Endothelial cell of umbilical vein (primary cell): ENCODE measurements at regions not wholly inside any gene's neighbourhood (a gene's known extent, or its start where the extent isn't known, plus 50 kb on each side); places are given as distances from the start of the nearest gene placed in this dataset.

Source experiments
- BruUV-seq: library from RNA; stranded (reverse); fragments of 400-500 nt; replicated peaks from 2 replicates; lab custom pipeline; 2021; lab: Mats Ljungman, UMichigan
- CTCF ChIA-PET: fragments of 300-600, 350-600 bp; sonication (Branson Sonifier 250); formaldehyde crosslinking; loops from one replicate; lab custom pipeline; 2021; ENCODE audit warnings: antibody characterized with exemption, inconsistent platforms; lab: Charles Lee
- POLR2A ChIA-PET: fragments of 300-600, 350-600 bp; sonication (Branson Sonifier 250); formaldehyde crosslinking; loops from one replicate; lab custom pipeline; 2021; ENCODE audit warnings: antibody characterized with exemption, inconsistent platforms; lab: Charles Lee
- DNase-seq: peaks from one replicate; pipeline ENCODE4 v3.0.0-alpha.2; 2011; ENCODE audit warnings: low read depth, low spot score
- FAIRE-seq: peaks from 2 replicates; lab custom pipeline; 2011; peaks lifted over from hg19 to GRCh38; lab: Jason Lieb, UNC
- H2AFZ ChIP-seq: 2 replicates; pipeline ENCODE4 v1.6.0; 2012; ENCODE audit warnings: low read depth, low read length, control low read depth, inconsistent platforms
- H3K27ac ChIP-seq: 2 replicates; pipeline ENCODE4 v1.5.1; 2011; ENCODE audit warnings: low read depth, mild to moderate bottlenecking, control low read depth, low read length, moderate library complexity; ENCODE audit not compliant: insufficient read depth
- H3K27me3 ChIP-seq, 2 experiments: 2 replicates each; pipeline versions ENCODE4 v1.6.0 to v1.6.1; 2011; ENCODE audit warnings: low read length in 2 of 2, mixed read lengths in 1 of 2; ENCODE audit not compliant: control insufficient read depth in 2 of 2, insufficient read depth in 2 of 2
- H3K36me3 ChIP-seq, 2 experiments: 2 replicates in 1 of 2; 3 replicates in 1 of 2; pipeline ENCODE4 v1.5.1; 2011; ENCODE audit warnings: low read length in 2 of 2, mild to moderate bottlenecking in 1 of 2, moderate library complexity in 1 of 2; ENCODE audit not compliant: control insufficient read depth in 2 of 2, insufficient read depth in 2 of 2; ENCODE audit errors: extremely low read depth in 1 of 2
- H3K4me1 ChIP-seq: 3 replicates; pipeline ENCODE4 v1.5.1; 2011; ENCODE audit warnings: mild to moderate bottlenecking, low read length; ENCODE audit not compliant: control insufficient read depth, insufficient read depth; ENCODE audit errors: extremely low read depth
- H3K4me2 ChIP-seq: 2 replicates; pipeline ENCODE4 v1.6.1; 2011; ENCODE audit warnings: low read length, control low read depth, mixed read lengths; ENCODE audit not compliant: insufficient read depth
- H3K4me3 ChIP-seq, 3 experiments: fragments of 200-600 bp in 1 of 3; sonication (generic), shearing (Covaris generic) in 1 of 3; replicated peaks in 1 of 3; 2 replicates each; pipeline ENCODE4 v1.5.1; 2011 to 2016; ENCODE audit warnings: control low read depth in 3 of 3, low read length in 3 of 3, mild to moderate bottlenecking in 2 of 3, inconsistent platforms in 1 of 3, low read depth in 1 of 3, moderate library complexity in 1 of 3; ENCODE audit not compliant: insufficient read depth in 1 of 3
- H3K79me2 ChIP-seq: 2 replicates; pipeline ENCODE4 v1.6.0; 2012; ENCODE audit warnings: low read length, inconsistent platforms; ENCODE audit not compliant: control insufficient read depth, insufficient read depth
- H3K9ac ChIP-seq: replicated peaks from 2 replicates; pipeline ENCODE3; 2011; ENCODE audit warnings: low read length, control low read depth; ENCODE audit not compliant: insufficient read depth; ENCODE audit errors: extremely low read depth
- H3K9me1 ChIP-seq: replicated peaks from 3 replicates; pipeline ENCODE4 v1.6.0; 2011; ENCODE audit warnings: mild to moderate bottlenecking, low read length; ENCODE audit not compliant: control insufficient read depth, insufficient read depth; ENCODE audit errors: extremely low read depth
- H3K9me3 ChIP-seq: replicated peaks from 2 replicates; pipeline ENCODE4 v1.5.1; 2012; ENCODE audit warnings: low read length, inconsistent platforms; ENCODE audit not compliant: control insufficient read depth, insufficient read depth
- H4K20me1 ChIP-seq: replicated peaks from 2 replicates; pipeline ENCODE3; 2011; ENCODE audit warnings: mild to moderate bottlenecking, low read length; ENCODE audit not compliant: control insufficient read depth, insufficient read depth; ENCODE audit errors: extremely low read depth
- CTCF ChIP-seq, 2 donors: IDR thresholded peaks; 1 replicate in 1 of 2; 2 replicates in 1 of 2; pipeline ENCODE4 v1.5.1; 2011; ENCODE audit warnings: low read length in 2 of 2, mild to moderate bottlenecking in 2 of 2, moderate library complexity in 2 of 2, control low read depth in 1 of 2, inconsistent platforms in 1 of 2, low read depth in 1 of 2; ENCODE audit not compliant: insufficient read depth in 1 of 2; ENCODE audit errors: extremely low read depth in 1 of 2
- EZH2 ChIP-seq: IDR thresholded peaks from 2 replicates; pipeline ENCODE4 v1.6.1; 2012; ENCODE audit warnings: borderline replicate concordance, low read depth, mild to moderate bottlenecking, moderate library complexity, low read length, inconsistent platforms; ENCODE audit not compliant: severe bottlenecking
- FOS ChIP-seq: IDR thresholded peaks from 2 replicates; pipeline ENCODE4 v1.6.1; 2011; ENCODE audit warnings: mild to moderate bottlenecking, low read length, moderate library complexity, borderline replicate concordance; ENCODE audit not compliant: insufficient read depth
- GATA2 ChIP-seq: IDR thresholded peaks from 2 replicates; pipeline ENCODE4 v1.7.0; 2011; ENCODE audit warnings: low read depth, mild to moderate bottlenecking, moderate library complexity, mixed read lengths, low read length; ENCODE audit not compliant: insufficient read length, insufficient read depth
- JUN ChIP-seq: IDR thresholded peaks from 2 replicates; pipeline ENCODE4 v1.6.1; 2011; ENCODE audit warnings: borderline replicate concordance, low read depth; ENCODE audit not compliant: insufficient read length, insufficient read depth
- MAX ChIP-seq: IDR thresholded peaks from 2 replicates; pipeline ENCODE4 v1.6.1; 2011; ENCODE audit not compliant: insufficient read depth, insufficient read length
- MYC ChIP-seq: IDR thresholded peaks from one replicate; pipeline ENCODE4 v1.6.1; 2011; ENCODE audit warnings: mild to moderate bottlenecking, low read depth, low read length
- POLR2A ChIP-seq: IDR thresholded peaks from 2 replicates; pipeline ENCODE4 v1.6.1; 2012; ENCODE audit warnings: low read depth, mild to moderate bottlenecking, control low read depth, low read length
- POLR2AphosphoS5 ChIP-seq: IDR thresholded peaks from 2 replicates; pipeline ENCODE4 v1.6.1; 2012; ENCODE audit warnings: low read depth, mild to moderate bottlenecking, control low read depth, low read length, moderate library complexity; ENCODE audit not compliant: insufficient read depth
- dilution Hi-C: fragments of 300-500 bp; cut with MboI; formaldehyde crosslinking; loops from one replicate; pipeline ENCODE4 v1.15.0; 2019; ENCODE audit warnings: low sequenced_read_pairs; ENCODE audit not compliant: extremely low pct_ligation_motif_present
- intact Hi-C: fragments of 100-400 bp; cut with micrococcal nuclease; formaldehyde crosslinking; loops from one replicate; pipeline ENCODE4 v1.10.0; 2022

DNA sequence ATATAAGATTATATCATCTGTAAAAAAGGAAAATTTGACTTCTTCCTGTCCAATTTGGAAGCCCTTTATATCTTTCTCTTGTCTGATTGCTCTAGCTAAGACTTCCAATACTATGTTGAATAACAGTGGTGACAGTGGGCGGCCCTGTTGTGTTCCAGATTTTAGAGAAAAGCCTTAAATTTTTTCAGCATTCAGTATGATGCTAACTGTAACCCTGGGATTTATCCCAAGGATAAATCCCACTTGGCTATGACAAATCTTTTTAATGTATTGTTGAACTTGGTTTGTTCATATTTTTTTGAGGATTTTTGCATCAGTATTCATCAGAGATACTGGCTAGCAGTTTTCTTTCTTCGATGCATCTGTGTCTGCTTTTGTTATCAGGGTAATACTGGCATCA lies 217.2 kb upstream of the ARSJ start:
- Histone ChIP-seq H4K20me1 (no peaks in the 10 kb centered on the region), H3K9me1 (no peaks in the 10 kb centered on the region), H3K9me3 (no peaks in the 10 kb centered on the region), H3K79me2 (no peaks in the 10 kb centered on the region), H3K9ac (no peak overlapping the region), H3K4me2 (no peak overlapping the region), H3K4me1 (no peaks in the 10 kb centered on the region), H3K4me3 (no peak overlapping the region), H3K27ac (no peak overlapping the region), H3K27me3 (no peaks in the 10 kb centered on the region), H2AFZ (no peak overlapping the region), H3K36me3 (no peaks in the 10 kb centered on the region)
- no TSS peak for BruUV-seq
- POLR2A ChIA-PET: no interaction called here
- DNase-seq (no peak), FAIRE-seq (no peak)
- TF ChIP-seq MYC: no peak
- TF ChIP-seq JUN: no peak
- TF ChIP-seq MAX: no peak
- no peak for TF ChIP-seq GATA2
- no peak for TF ChIP-seq FOS
- TF ChIP-seq EZH2: no peak
- TF ChIP-seq CTCF (IDR thresholded peaks at IDR 0.05; ENCODE audit: extremely low read depth in 1 of 2, insufficient read depth in 1 of 2, low read depth in 1 of 2, low read length in 2 of 2): no peak
- no peak for TF ChIP-seq POLR2A
- TF ChIP-seq POLR2AphosphoS5: no peak
- CTCF ChIA-PET: no interaction called here
- dilution Hi-C loops (no loop called here), intact Hi-C loops (no loop called here)
